IMR-90 (cell line): ENCODE measurements at regions not wholly inside any gene's neighbourhood (a gene's known extent, or its start where the extent isn't known, plus 50 kb on each side); places are given as distances from the start of the nearest gene placed in this dataset.
A peak's percentile ranks its signal among the peaks of the same experiment; 100 is the strongest.

ENCODE experiments used
- ATAC-seq: fragments of 200-7000 bp; cut with Tn5 transposase; 2 replicates; pipeline ENCODE4 v1.9.1; 2020; ENCODE audit warnings: low read depth, mild to moderate bottlenecking, moderate library complexity
- BruUV-seq: library from RNA; stranded (reverse); fragments of 400-500 nt; replicated peaks from 2 replicates; lab custom pipeline; 2021; lab: Mats Ljungman, UMichigan
- CTCF ChIA-PET: fragments of 300-600 bp; formaldehyde crosslinking; extraction: SDS; loops from one replicate; lab custom pipeline; 2021; ENCODE audit warnings: antibody characterized with exemption; lab: Yijun Ruan, JAX
- POLR2A ChIA-PET: fragments of 300-600 bp; sonication (Branson Sonifier 250); formaldehyde crosslinking; loops from one replicate; lab custom pipeline; 2022; ENCODE audit warnings: antibody characterized with exemption; ENCODE audit not compliant: unreplicated experiment; lab: Charles Lee
- DNase-seq: peaks from one replicate; pipeline ENCODE4 v3.0.0; 2013
- H2AFZ ChIP-seq: replicated peaks from 2 replicates; pipeline ENCODE3; 2013; ENCODE audit warnings: low read length, mild to moderate bottlenecking; ENCODE audit not compliant: poor library complexity
- H2AK5ac ChIP-seq: 2 replicates; pipeline ENCODE4 v1.6.1; 2013; ENCODE audit warnings: low read depth, low read length, inconsistent platforms
- H2AK9ac ChIP-seq: replicated peaks from 2 replicates; pipeline ENCODE3; 2013; ENCODE audit warnings: mild to moderate bottlenecking, low read depth, low read length, moderate library complexity; ENCODE audit not compliant: poor library complexity
- H2BK120ac ChIP-seq: 2 replicates; pipeline ENCODE4 v1.6.1; 2013; ENCODE audit warnings: low read depth, low read length, inconsistent platforms
- H2BK15ac ChIP-seq: 3 replicates; pipeline ENCODE4 v1.6.1; 2013; ENCODE audit warnings: low read depth, low read length, inconsistent platforms
- H2BK20ac ChIP-seq: 2 replicates; pipeline ENCODE4 v1.6.1; 2013; ENCODE audit warnings: low read depth, mild to moderate bottlenecking, inconsistent platforms, low read length, moderate library complexity
- H2BK5ac ChIP-seq: 2 replicates; pipeline ENCODE4 v1.6.1; 2013; ENCODE audit warnings: mild to moderate bottlenecking, low read depth, low read length, inconsistent platforms; ENCODE audit not compliant: poor library complexity, severe bottlenecking
- H3K14ac ChIP-seq: replicated peaks from 2 replicates; pipeline ENCODE4 v1.6.1; 2013; ENCODE audit warnings: low read depth, low read length, inconsistent platforms
- H3K18ac ChIP-seq: 2 replicates; pipeline ENCODE4 v1.6.1; 2013; ENCODE audit warnings: low read depth, low read length, control low read depth
- H3K23ac ChIP-seq: 2 replicates; pipeline ENCODE4 v1.6.1; 2013; ENCODE audit warnings: low read depth, low read length, inconsistent platforms
- H3K27ac ChIP-seq: 2 replicates; pipeline ENCODE4 v1.5.1; 2013; ENCODE audit warnings: mild to moderate bottlenecking, control low read depth, low read length; ENCODE audit not compliant: insufficient read depth
- H3K27me3 ChIP-seq: 2 replicates; pipeline ENCODE4 v1.6.1; 2013; ENCODE audit warnings: low read length; ENCODE audit not compliant: control insufficient read depth, insufficient read depth
- H3K36me3 ChIP-seq: 2 replicates; pipeline ENCODE4 v1.6.1; 2013; ENCODE audit warnings: low read length, mixed read lengths; ENCODE audit not compliant: control insufficient read depth, insufficient read depth
- H3K4ac ChIP-seq: 2 replicates; pipeline ENCODE4 v1.6.1; 2013; ENCODE audit warnings: low read depth, low read length, inconsistent platforms
- H3K4me1 ChIP-seq: 2 replicates; pipeline ENCODE4 v1.6.1; 2013; ENCODE audit warnings: low read length, mixed read lengths; ENCODE audit not compliant: control insufficient read depth, insufficient read depth
- H3K4me2 ChIP-seq: 2 replicates; pipeline ENCODE4 v1.6.1; 2013; ENCODE audit warnings: low read depth, mild to moderate bottlenecking, control low read depth, low read length, moderate library complexity
- H3K4me3 ChIP-seq: 2 replicates; pipeline ENCODE4 v1.5.1; 2013; ENCODE audit warnings: low read depth, mild to moderate bottlenecking, control low read depth, low read length, moderate library complexity; ENCODE audit not compliant: insufficient read depth
- H3K56ac ChIP-seq: 2 replicates; pipeline ENCODE4 v1.6.1; 2013; ENCODE audit warnings: low read length, inconsistent platforms; ENCODE audit not compliant: insufficient read depth; ENCODE audit errors: extremely low read depth
- H3K79me1 ChIP-seq, 2 experiments: 2 replicates each; pipeline ENCODE4 v1.6.1; 2013; ENCODE audit warnings: low read length in 2 of 2, inconsistent platforms in 1 of 2, low read depth in 1 of 2
- H3K9ac ChIP-seq: 2 replicates; pipeline ENCODE4 v1.6.1; 2013; ENCODE audit warnings: low read depth, low read length, control low read depth
- H3K9me1 ChIP-seq: 2 replicates; pipeline ENCODE4 v1.6.1; 2013; ENCODE audit warnings: low read length, inconsistent platforms; ENCODE audit not compliant: insufficient read depth
- H3K9me3 ChIP-seq: 2 replicates; pipeline ENCODE4 v1.6.1; 2013; ENCODE audit warnings: low read length; ENCODE audit not compliant: control insufficient read depth, insufficient read depth
- H4K20me1 ChIP-seq: 2 replicates; pipeline ENCODE4 v1.6.1; 2013; ENCODE audit warnings: low read length, inconsistent platforms; ENCODE audit not compliant: insufficient read depth
- H4K5ac ChIP-seq: 2 replicates; pipeline ENCODE4 v1.6.1; 2013; ENCODE audit warnings: mild to moderate bottlenecking, low read depth, low read length, control low read depth
- H4K8ac ChIP-seq, 2 experiments: 2 replicates each; pipeline ENCODE4 v1.6.1; 2013; ENCODE audit warnings: low read depth in 2 of 2, low read length in 2 of 2, control low read depth in 1 of 2, inconsistent platforms in 1 of 2
- H4K91ac ChIP-seq: 2 replicates; pipeline ENCODE4 v1.6.1; 2013; ENCODE audit warnings: low read depth, low read length, inconsistent platforms; ENCODE audit not compliant: insufficient read depth
- CEBPB ChIP-seq: IDR thresholded peaks from 2 replicates; pipeline ENCODE4 v1.6.1; 2012; ENCODE audit warnings: low read depth, low read length, improper control_type of control experiment
- CTCF ChIP-seq: conservative IDR thresholded peaks from 2 replicates; pipeline ENCODE4 v1.5.1; 2012; ENCODE audit warnings: mild to moderate bottlenecking, low read depth, low read length, improper control_type of control experiment
- ELK1 ChIP-seq: fragments of 150-350 bp; IDR thresholded peaks from 2 replicates; pipeline ENCODE4 v1.6.1; 2016; ENCODE audit warnings: low read depth, mild to moderate bottlenecking, low read length, moderate library complexity, borderline replicate concordance
- MAZ ChIP-seq: IDR thresholded peaks from 2 replicates; pipeline ENCODE4 v1.6.1; 2012; ENCODE audit warnings: low read depth, mild to moderate bottlenecking, low read length, improper control_type of control experiment, moderate library complexity, borderline replicate concordance
- POLR2A ChIP-seq: IDR thresholded peaks from 2 replicates; pipeline ENCODE4 v1.6.1; 2012; ENCODE audit warnings: mild to moderate bottlenecking, low read depth, low read length
- WGBS, 2 experiments: methylation state at CpG; one replicate each; pipeline versions ENCODE4 v1.1.5 to v1.1.7; 2013; ENCODE audit warnings: missing lambda C conversion rate in 2 of 2; ENCODE audit not compliant: insufficient read length in 1 of 2; ENCODE audit errors: extremely low coverage in 2 of 2; 5-methylcytosine and 5-hydroxymethylcytosine counted together
- dilution Hi-C: fragments of 300-500 bp; cut with HindIII; formaldehyde crosslinking; loops from one replicate; pipeline ENCODE4 v1.14.3; 2018; ENCODE audit warnings: low sequenced_read_pairs; ENCODE audit not compliant: unreplicated experiment
- in situ Hi-C: fragments of 300-500 bp; cut with MboI; formaldehyde crosslinking; loops from 3 replicates; pipeline ENCODE4 v1.14.3; 2019; ENCODE audit warnings: low sequenced_read_pairs, inconsistent platforms, mixed read lengths
- intact Hi-C: fragments of 100-400 bp; cut with micrococcal nuclease; formaldehyde crosslinking; loops from 2 replicates; pipeline ENCODE4 v1.10.0; 2022

DNA sequence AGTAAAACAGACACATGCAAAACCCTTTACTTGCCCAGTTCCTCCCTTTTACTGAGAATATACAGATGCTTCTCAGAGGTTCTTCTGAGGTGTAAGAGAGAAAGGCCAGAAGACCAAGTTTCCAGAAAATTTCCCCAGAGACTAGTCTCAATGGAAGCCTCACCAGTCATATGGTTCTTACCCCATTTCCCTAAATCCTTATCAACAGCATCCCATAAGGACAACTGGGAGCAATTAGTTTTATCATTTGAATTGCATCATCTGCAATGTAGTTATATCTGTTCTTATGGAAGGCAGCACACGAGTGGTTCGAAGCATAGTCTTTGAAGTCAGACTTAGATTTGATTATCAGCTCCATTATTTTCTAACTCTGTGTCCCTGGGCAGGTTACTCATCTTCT is 203.6 kb upstream of the PPARGC1A start:
- H2AK9ac ChIP-seq, result no peak overlapping the region
- H4K5ac ChIP-seq, result no peak overlapping the region; the same call in 1 of the 2 replicates
- no peak overlapping the region for H3K23ac ChIP-seq
- H3K9me1 ChIP-seq, result peaks cover 14% of the 10 kb centered on the region
- H3K14ac ChIP-seq, result no peak overlapping the region
- ChIA-PET POLR2A (no interaction called here), CTCF (no interaction called here)
- H2BK20ac ChIP-seq, result no peak overlapping the region
- H2BK15ac ChIP-seq, result peak overlapping the region; percentile 47; the same call in 2 of the 3 replicates
- H3K79me1 ChIP-seq, result no peaks in the 10 kb centered on the region
- no peaks in the 10 kb centered on the region for H3K36me3 ChIP-seq
- no peak for TF ChIP-seq ELK1
- no peak for TF ChIP-seq MAZ
- no peak for TF ChIP-seq POLR2A
- TF ChIP-seq CTCF, result no peak
- peak; percentile 10; the same call in 1 of the 2 replicates for TF ChIP-seq CEBPB
- in situ Hi-C loops (no loop called here), dilution Hi-C loops (no loop called here), intact Hi-C loops (loop anchor here (10.0 kb wide), 1 partner anchor 321 kb away; no protein-coding TSS in a partner anchor)
- peaks cover 12% of the 10 kb centered on the region for H3K4me1 ChIP-seq
- no peak overlapping the region for H3K9ac ChIP-seq
- H3K4me2 ChIP-seq, result no peak overlapping the region
- peak overlapping the region; percentile 22; the same call in 1 of the 2 replicates for H2AK5ac ChIP-seq
- 0 out of 2 replicates have a peak overlapping the region, but pooled peaks have one; percentile 5 for H2BK120ac ChIP-seq
- H2AFZ ChIP-seq, result no peak overlapping the region
- H4K20me1 ChIP-seq, result no peaks in the 10 kb centered on the region
- ATAC-seq (no peak), DNase-seq (no peak)
- no peaks in the 10 kb centered on the region for H3K9me3 ChIP-seq
- H3K27me3 ChIP-seq, result no peaks in the 10 kb centered on the region
- H3K4ac ChIP-seq, result peak overlapping the region; percentile 33; the same call in 1 of the 2 replicates
- H3K27ac ChIP-seq, result no peak overlapping the region
- H3K18ac ChIP-seq, result peak overlapping the region; percentile 58
- no TSS peak for BruUV-seq
- H2BK5ac ChIP-seq, result no peak overlapping the region
- no peak overlapping the region for H4K8ac ChIP-seq
- WGBS, 2 experiments, result no CpG with 5 or more reads among the region's 2 CpGs
- no peak overlapping the region for H4K91ac ChIP-seq
- no peak overlapping the region for H3K56ac ChIP-seq
- no peak overlapping the region for H3K4me3 ChIP-seq
